ENCODE measurements at regions not wholly inside any gene's neighbourhood (a gene's known extent, or its start where the extent isn't known, plus 50 kb on each side); places are given as distances from the start of the nearest gene placed in this dataset.

- FAIRE-seq (no peak), DNase-seq (ENCODE audit: low spot score) (no peak)
These were observed 304.4 kb upstream of the ADGRL2 start for GRCh38 chr1:81496349-81496748.

DNA sequence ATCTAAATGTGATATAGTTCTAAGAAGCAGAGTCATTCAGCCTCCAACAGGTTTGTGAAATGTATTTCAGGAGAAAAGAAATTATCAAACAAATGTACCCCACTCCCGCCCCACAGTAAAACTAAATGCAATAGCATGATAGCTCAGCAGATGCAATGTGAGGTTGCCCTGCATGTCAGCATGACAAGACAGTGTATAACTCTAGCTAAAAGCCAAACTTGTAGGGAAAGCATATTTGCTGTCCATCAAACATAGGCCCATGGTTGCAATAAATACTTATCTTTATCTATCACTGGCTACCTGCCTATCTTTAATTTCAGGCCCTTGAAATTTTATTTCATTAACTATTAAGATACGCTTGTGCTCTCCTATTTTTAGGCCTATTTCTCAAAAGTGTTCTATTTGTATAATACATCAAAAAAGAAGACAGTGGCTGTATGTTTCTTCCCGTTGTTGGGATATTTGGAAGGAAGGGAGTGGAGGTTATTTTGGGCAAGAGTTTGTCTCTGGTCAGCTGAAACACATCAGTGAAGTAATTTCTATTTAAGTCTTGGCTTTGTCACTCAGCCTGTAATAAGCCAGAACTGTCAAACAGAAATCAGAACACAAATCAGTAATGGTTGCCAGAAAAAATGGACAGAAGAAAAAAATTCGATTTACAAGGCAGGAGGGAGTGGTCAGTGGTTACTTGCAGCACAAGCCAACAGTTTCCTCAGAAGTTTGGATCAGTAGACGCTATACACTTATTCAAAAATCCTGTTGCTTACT, 307.4 kb upstream of the ADGRL2 start:
- DNase-seq (ENCODE audit: low spot score) = no peak
- no peak for FAIRE-seq

- FAIRE-seq (no peak), DNase-seq (ENCODE audit: low spot score) (no peak)
These were observed 308.1 kb upstream of the ADGRL2 start for GRCh38 chr1:81492628-81493027.

DNA sequence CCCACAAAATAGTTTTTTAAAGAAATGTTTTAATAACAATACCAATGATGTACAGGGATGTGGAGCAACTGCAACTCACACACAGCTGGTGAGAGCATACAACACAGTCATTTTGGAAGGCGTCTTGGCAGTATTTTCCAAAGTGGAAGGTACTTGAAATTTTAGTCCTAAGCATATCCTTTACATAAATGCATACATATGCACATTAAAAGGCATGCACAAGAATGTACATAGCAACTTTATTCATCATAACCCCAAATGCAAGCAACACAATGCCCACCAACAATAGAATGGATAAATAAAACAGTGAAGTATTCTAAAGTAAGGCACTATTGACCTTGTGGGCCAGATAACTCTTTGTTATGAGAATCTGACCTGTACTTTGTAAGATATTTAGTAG, 310.1 kb upstream of the ADGRL2 start:
- FAIRE-seq = no peak
- DNase-seq (ENCODE audit: low spot score) = no peak

GRCh38 chr1:81489372-81489934, 311.3 kb upstream of the ADGRL2 start:
- DNase-seq (ENCODE audit: low spot score) (no peak), FAIRE-seq (no peak)

GRCh38 chr1:81484284-81484683, 316.4 kb upstream of the ADGRL2 start:
- no peak for DNase-seq (ENCODE audit: low spot score)
- FAIRE-seq = no peak

GRCh38 chr1:81478219-81478618, 322.5 kb upstream of the ADGRL2 start:
- no peak for DNase-seq (ENCODE audit: low spot score)
- FAIRE-seq = no peak

- DNase-seq (ENCODE audit: low spot score) (peak; percentile 5), FAIRE-seq (no peak)
These were observed 323.0 kb upstream of the ADGRL2 start for GRCh38 chr1:81477710-81478109.

DNA sequence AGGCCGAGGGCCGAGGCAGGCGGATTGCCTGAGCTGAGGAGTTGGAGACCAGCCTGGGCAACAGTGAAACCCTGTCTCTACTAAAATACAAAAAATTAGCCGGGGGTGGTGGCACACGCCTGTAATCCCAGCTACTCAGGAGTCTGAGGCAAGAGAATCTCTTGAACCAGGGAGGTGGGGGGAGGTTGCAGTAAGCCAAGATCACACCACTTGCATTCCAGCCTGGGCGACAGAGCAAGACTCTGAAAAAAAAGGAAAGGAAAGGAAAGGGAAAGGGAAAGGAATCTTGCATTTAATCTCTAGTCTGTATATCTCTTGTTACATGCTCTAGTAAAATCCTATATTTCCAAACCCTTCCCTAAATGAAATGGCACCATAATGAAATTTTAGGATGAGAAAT, 328.3 kb upstream of the ADGRL2 start:
- FAIRE-seq (no peak), DNase-seq (ENCODE audit: low spot score) (no peak)

GRCh38 chr1:81471255-81471654, 329.5 kb upstream of the ADGRL2 start:
- FAIRE-seq = no peak
- DNase-seq (ENCODE audit: low spot score) = no peak

- DNase-seq (ENCODE audit: low spot score) = no peak
- FAIRE-seq = no peak
These were observed 330.5 kb upstream of the ADGRL2 start for GRCh38 chr1:81470275-81470674.

GRCh38 chr1:81467383-81467782, 333.4 kb upstream of the ADGRL2 start:
- no peak for DNase-seq (ENCODE audit: low spot score)
- FAIRE-seq = no peak

GRCh38 chr1:81466961-81467360, 333.8 kb upstream of the ADGRL2 start:
- DNase-seq (ENCODE audit: low spot score) (no peak), FAIRE-seq (no peak)

GRCh38 chr1:81463936-81464837, 336.5 kb upstream of the ADGRL2 start:
- DNase-seq (ENCODE audit: low spot score) (no peak), FAIRE-seq (no peak)

- no peak for FAIRE-seq
- no peak for DNase-seq (ENCODE audit: low spot score)
These were observed 341.7 kb upstream of the ADGRL2 start for GRCh38 chr1:81459043-81459442.

DNA sequence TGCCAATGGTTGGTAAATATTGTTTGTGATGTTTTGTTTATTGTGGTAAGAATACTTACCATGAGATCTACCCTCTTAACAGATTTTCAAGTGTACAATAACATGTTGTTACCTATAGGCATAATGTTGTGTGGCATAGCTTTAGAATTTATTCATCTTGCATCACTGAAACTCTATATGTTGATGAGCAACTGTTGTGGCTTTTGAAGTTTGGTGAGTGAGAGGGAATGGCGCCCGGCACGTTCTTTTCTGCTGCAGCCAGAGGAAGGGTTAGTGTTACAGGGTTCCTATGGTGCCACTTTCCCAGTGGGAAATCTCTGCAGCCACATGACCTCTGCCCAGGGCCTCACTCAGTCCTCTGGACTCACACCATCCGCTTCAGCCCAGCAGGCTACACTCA, 342.5 kb upstream of the ADGRL2 start:
- DNase-seq (ENCODE audit: low spot score) = no peak
- FAIRE-seq = no peak

DNA sequence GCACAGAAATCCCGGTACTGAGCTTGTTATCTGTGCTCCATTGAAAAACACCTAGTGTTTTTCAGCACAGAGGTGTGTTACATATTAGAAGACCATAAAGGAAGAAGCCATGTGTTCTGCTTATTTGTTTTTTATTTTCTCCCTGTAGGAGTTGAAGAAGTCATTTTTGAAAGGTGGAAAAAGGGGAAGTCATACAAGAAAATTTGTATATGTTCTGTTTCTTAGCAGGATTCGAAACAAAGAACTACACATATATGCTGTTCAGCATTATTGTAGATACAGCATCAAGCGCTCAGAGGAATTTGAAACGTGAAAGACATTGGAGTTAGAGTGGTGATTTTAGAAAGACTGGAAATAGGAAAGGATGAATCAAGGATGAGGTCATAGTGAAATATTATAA, 345.3 kb upstream of the ADGRL2 start:
- DNase-seq (ENCODE audit: low spot score) (no peak), FAIRE-seq (no peak)

DNA sequence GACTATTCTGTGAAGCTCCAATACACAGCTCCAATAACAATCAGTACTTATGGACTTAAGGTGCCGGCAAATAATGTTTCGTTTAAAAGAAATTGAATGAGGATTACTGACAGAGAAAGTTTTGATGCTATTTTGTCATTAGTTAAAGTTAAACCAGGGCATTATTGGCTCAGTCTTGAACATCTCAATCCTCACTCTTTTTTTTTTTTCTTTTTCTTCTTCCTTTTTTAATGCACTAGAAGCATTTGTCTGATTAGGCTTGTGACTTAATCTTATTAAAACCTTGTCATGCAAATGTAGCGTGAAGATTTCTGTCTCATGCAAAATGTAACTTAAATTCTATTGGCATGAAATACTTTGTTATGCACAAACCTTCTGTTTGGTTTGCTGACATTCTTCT, 346.8 kb upstream of the ADGRL2 start:
- FAIRE-seq (no peak), DNase-seq (ENCODE audit: low spot score) (no peak)

DNA sequence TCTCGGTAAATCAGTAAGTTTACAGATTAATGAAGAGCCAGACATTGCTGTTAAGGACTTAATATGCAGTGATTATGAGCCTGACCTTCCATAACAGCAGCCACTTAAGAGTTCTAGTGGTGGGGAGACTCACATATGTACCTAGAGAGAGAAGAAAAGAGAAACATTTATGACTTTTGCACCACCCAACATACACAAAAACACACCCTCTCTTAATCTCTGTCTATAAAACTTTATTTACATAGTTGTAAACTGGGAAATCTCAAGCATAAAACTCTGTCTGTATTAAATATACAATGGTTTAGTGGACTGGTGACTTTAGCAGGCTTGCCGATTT, 347.4 kb upstream of the ADGRL2 start:
- FAIRE-seq = no peak

DNA sequence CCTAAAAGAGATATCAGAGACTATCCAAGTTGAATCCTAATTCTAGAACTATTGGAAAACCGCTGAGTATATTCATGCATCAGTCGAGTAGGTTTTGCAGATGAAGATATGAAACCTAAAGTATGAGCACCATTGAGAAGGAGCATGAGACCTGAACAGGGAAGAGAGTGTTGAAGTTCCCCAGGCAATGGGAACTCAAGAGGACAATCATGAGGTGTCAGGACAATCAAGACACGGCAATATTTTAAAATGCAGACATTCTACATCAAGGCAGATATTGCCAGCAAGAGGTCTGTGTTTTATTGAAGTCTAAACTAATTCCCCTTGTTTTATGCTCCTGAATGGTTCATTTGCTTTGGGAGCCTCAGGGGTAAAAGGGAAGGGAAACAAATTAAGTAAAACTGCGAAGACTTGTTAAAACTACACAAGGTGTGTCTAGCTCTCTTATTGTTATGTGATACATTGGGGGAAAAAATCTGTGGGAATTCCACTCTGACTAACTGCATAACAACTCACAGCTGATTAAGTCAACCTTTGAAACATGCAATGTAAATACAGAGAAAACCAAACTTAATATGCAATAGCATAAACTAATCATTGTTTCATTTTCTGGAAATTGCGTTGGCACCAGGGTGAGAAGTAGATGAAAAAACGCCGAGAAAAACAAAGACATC, 347.9 kb upstream of the ADGRL2 start:
- FAIRE-seq = no peak
- DNase-seq (ENCODE audit: low spot score) = no peak

More for the DNA sequence above, 347.4 kb upstream of the ADGRL2 start:
- no peak for DNase-seq (ENCODE audit: low spot score)

GRCh38 chr1:81449786-81450185, 350.9 kb upstream of the ADGRL2 start:
- FAIRE-seq = no peak

More at GRCh38 chr1:81449786-81450185, 350.9 kb upstream of the ADGRL2 start:
- DNase-seq (ENCODE audit: low spot score) = no peak

Data from urothelium cell line (cell line).